ENCODE measurements at regions not wholly inside any gene's neighbourhood (a gene's known extent, or its start where the extent isn't known, plus 50 kb on each side); places are given as distances from the start of the nearest gene placed in this dataset.

GRCh38 chr5:74948031-74948546 is 81.9 kb upstream of the FAM169A start:
- no peak for TF ChIP-seq CTCF (IDR thresholded peaks at IDR 0.05; ENCODE audit: poor library complexity)
- TF ChIP-seq EZH2 (IDR thresholded peaks at IDR 0.05; ENCODE audit: borderline replicate concordance), result no peak
